ENCODE measurements at regions not wholly inside any gene's neighbourhood (a gene's known extent, or its start where the extent isn't known, plus 50 kb on each side); places are given as distances from the start of the nearest gene placed in this dataset.
A peak's percentile ranks its signal among the peaks of the same experiment; 100 is the strongest.

DNA sequence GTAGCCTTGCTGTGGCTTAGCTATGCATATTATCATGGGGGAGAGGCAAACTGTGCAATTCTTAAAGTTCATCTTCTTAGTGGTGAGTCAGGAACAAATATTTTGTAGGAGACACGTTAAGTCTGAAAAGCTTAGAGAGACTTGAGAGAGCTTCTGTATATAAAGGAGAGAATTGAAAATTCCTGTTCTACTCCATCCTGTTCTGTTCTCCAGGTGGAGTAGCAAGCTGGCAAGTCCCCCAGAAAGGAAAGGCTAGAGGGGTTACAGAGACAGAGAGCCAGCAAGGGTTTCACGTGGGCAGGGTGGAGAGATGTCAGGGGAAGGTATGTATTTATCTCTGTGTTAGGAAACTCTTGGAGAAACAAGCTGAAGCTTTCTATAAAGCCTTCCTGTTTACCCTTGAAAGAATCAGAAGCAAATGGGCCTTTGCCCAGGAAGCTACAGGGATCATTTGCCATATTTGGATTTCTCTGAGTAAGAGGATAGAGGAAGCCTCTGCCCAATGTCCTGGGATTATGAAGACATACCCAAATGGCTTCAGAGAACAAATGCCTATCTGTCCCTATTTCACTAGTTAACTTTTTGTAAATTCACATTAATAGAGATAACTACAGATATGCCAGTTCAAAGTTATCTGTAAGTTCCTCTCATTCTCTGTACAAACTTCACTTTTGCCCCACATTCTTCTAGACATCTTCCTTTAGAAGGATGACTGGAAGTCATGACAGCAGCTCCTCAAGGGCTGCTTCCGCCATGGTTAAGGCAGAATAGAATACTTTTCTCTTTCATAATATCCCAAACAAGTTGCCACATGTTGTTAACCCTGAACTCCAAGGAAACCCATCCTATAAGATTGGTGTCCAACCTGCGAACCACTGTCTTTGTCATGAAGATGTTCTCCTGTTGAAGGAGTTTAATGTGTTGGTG is 126.7 kb upstream of the NEDD9 start:
- no peak for DNase-seq (ENCODE audit: low spot score)

DNA sequence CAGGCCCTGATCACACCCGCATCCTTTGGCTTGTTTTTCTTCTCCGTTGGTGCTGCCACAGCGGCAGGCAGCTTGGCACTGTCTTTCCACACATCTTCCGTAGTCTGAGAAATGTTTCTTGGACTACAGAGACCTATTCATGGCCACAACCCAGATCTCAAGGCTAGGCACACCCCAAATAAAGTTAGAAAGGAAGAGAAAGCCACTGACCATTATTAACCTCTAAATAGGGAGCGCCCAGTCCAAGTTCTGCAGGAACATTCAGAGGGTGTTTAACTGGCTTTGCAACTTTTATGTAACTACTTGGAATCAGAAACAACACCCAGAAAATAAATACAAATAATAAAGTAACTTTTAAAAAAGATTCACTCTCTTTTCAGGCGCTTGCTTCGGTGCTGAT is 124.8 kb upstream of the NEDD9 start:
- peak; percentile 51 for DNase-seq (ENCODE audit: low spot score)

DNA sequence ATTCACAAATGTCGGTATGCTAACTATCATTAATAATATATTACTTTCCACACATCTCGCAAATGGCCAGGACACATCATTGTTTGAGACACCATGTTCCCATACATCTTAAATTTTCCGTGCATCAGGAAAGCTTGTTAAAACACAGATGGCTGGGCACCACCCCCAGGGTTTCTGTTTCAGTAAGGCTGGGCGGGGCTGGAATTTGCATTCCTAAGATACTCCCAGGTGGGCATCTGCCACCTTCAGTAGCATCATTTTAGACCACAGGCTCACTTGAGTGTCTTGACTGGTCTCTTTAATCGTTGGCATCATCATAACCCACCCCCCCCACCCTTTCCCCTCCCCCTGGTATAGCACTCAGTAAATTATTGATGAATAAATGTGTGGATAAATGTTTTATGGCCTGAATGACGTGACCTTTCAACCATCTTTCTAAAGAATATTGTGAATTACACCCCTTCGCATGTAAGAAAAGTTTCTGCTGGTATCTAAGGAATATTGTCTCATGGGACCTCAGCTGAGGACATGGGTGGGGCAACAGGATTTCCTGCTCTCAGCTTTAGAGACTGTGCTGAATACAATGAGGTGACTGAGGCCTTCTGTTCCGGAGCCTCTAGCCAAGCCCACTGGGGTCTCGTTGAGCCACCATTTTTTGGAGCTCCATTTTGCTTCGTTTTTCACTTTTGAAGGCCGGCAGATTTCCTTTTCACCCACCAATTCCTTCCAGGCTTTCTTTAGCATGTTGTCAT is 124.1 kb upstream of the NEDD9 start:
- no peak for DNase-seq (ENCODE audit: low spot score)

DNA sequence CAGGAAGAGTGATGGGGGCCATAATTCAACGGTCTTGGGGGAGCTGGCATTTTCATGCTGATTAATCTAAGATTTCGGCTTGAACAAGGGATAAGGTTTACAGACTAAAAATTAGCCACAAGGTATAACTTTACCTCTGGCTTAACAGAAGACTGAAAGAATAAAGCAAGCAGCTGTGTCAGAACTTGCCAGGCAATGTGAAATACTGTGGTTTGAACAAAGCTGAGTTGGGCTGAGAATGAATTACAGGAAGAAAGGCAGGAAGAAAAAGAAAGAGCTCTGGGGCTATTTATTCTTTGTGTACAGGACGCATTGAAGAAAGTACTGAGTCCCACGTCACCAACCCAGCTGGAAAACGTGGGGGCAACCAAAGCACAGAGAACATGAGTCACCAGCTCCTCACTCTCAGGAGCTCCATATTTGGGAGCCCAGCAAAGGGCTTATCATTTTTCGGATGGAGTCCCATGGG is 121.5 kb upstream of the NEDD9 start:
- no peak for DNase-seq (ENCODE audit: low spot score)

DNA sequence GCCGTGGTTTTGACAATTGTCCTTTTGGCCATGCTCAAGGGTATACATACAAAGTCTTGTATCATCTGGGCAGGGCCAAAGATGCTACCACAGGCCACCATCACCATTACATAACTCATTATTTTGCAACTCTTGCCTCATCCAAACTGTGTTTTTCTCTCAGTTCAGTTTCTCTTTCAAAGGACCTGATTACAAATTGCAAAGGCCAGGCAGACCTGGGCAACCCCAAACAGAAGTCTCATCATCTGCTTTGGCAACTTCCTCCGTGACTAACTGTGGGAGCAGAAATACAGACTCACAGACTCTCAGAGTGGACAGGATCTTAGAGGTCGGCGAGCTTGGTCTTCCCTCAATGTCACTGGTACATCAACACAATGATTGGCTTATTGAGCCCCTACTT is 117.8 kb upstream of the NEDD9 start:
- no peak for DNase-seq (ENCODE audit: low spot score)

DNA sequence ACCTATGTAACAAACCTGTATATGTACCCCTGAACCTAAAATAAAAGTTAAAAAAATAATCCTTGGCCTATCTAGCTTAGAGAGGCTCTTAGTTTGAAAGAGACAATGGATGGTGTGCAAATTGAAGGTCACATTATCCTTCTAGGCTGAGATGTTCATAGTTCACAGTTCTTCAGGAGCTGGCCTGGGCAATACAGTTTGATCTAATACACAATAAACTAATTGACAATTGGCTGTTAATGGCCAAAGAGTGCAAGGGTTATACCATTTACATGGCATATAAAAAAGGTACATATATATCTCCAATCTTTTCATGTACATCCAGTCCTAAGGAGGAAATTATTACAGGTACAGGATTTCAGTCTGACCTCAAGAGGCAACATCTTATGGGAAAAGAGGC is 117.4 kb upstream of the NEDD9 start:
- no peak for DNase-seq (ENCODE audit: low spot score)

DNA sequence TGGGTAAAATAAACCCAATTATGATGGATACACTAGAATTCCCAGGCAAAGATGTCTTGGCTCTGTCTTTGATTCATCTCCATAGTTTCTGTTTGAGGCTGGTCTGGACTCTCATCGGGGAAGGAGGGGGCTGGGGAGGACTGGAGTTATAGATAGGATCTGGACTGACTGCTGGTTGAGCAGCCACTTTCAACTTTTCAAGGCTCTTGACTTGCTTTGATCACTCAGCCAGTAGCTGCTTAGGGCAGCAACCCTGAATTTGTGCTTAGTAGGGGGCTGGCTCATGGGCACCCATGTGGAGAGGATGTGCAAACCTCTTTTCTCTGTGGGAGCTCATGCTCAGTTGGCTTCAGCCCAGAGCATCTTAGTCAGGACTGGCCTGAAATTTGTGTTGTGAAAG is 114.0 kb upstream of the NEDD9 start:
- DNase-seq (ENCODE audit: low spot score): no peak

DNA sequence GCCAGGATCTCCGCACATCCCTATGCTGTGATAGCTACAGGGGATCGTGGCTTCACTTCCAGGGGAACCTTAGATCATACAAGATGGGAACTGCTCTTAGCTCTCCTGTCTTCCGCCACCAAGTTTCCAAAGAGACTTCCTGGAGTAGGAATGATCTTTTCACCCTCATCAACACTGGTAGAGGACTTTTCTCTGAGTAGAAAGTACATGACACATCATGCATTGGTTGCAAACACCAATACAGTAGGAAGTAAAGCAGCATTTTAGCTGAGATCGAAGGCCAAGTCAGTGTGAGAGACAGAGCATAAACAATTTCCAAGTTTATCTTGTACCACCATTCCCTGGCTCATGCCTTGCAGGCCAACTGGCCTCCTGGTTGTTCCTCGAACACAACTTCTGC is 113.1 kb upstream of the NEDD9 start:
- no peak for DNase-seq (ENCODE audit: low spot score)

DNA sequence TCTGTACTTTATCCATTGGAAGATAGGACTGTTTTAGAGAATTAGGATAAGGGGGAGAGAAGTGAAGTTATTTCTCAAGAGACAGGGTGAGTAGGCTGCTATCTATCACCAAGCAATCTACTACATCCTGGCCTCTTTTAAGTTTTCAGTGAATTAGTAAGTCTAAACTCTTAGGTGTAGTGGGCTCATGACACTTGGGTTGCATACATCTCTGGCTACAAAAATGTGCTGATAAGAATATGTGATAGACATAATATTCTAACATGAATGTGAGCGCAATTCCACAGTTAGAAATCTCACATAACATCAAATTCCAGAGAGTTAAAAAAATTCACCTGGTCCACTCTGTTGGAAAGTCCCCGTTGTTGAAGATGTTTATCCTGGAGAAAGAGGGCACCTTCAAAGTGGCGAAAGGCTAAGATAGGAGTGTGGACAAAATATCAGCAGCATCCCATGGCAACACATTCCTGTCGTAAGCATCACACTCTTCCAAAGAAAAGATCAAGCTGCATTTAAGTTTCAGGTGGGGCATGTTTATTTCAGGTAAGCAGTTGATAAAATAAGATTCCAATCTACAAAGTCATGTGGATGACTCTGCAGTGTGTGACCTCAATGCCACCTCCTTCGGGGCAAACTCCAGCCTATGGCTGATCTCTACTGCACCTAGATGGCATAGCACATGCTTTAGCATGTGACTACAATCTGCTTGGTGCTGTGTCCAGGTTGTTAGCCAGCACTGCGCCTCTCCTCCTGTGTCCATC is 111.7 kb upstream of the NEDD9 start:
- DNase-seq (ENCODE audit: low spot score): no peak

DNA sequence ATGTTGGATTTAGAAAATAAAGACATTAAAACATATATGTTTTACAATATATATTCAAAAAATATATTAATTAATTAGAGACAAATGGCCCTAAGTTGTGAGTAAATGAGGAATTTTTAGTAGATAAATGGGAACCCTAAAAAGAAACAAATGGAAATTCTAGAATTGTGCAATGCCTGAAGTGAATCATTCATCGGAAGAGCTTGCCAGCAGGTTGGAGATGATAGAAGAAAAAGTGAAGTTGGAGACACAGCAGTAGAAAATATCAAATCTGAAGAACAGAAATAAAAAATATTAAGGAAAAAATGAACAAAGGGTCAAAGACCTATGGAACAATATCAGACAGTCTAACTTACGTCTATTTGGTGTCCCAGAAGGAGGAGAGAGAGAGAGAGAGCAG is 109.4 kb upstream of the NEDD9 start:
- DNase-seq (ENCODE audit: low spot score): no peak

DNA sequence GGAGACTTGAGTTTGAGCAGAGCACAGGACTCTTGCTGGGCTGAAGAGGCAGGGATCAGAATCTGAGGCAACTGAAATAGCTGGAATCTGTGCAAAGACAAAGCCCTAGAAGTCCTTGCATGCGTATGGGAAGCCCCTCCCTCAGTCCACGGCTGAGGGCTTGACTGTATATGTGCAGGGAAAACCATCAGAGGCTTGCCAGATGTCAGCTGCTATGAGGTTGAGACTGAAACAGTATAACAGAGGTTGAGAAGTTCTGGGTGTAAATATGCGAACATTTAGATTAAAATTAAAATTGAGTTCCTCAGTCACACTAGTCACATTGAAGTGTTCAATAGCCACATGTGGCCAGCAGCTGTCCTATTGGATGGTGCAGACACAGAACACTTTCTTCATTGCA is 108.8 kb upstream of the NEDD9 start:
- DNase-seq (ENCODE audit: low spot score): no peak

DNA sequence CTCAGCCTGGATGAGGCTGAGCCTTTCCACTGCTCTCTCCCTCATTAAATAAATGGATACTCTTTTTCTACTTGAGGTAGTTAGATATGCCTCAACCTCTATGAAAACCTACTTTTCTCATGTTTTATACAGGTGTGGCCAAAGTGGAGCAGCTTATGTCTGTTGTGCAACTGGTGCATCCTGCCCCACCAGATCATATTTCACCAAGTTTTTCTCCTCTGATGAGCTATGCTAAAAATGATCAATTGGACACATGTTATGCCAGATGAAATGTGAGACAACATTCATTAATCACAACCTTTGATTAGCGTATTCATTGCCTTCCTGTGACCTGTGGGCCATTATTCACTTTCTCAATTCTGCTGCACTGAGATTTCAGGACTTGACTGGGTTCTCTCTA is 106.9 kb upstream of the NEDD9 start:
- DNase-seq (ENCODE audit: low spot score): no peak

DNA sequence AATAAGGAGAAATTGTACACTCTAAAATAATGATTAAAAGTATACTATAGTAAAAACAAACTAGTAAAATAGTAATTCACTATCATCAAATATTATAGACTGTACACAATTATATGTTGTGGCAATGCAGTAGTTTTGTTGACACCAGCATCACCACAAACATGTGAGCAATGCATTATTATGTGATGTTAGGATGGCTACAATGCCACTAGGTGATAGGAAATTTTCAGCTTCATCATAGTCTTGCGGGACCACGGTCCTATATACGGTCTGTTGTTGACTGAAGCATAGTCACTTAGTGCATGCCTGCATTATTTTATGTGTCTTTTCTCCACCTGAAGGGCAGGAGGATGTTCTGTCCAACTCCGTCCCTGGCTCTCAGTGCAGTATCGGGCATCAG is 104.8 kb upstream of the NEDD9 start:
- DNase-seq (ENCODE audit: low spot score): no peak

DNA sequence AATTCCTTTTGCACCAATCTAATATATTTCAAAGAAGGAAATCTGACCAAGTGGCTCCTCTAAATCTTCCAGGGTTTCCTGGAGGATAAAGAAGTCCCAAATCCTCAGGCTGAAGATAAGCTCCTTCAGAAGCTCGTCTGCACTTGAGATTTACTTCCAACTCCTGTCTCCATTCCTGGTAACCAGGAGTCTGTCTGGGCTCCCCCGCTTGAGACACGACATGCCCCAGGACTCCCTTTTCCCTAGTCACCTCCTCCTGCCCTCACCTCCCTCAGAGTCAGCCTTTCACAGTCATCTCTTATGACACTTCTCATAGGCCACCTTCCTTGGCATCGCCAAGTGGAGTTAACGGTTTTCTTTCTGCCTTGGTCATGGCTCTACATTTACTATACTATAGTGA is 103.4 kb upstream of the NEDD9 start:
- no peak for DNase-seq (ENCODE audit: low spot score)

DNA sequence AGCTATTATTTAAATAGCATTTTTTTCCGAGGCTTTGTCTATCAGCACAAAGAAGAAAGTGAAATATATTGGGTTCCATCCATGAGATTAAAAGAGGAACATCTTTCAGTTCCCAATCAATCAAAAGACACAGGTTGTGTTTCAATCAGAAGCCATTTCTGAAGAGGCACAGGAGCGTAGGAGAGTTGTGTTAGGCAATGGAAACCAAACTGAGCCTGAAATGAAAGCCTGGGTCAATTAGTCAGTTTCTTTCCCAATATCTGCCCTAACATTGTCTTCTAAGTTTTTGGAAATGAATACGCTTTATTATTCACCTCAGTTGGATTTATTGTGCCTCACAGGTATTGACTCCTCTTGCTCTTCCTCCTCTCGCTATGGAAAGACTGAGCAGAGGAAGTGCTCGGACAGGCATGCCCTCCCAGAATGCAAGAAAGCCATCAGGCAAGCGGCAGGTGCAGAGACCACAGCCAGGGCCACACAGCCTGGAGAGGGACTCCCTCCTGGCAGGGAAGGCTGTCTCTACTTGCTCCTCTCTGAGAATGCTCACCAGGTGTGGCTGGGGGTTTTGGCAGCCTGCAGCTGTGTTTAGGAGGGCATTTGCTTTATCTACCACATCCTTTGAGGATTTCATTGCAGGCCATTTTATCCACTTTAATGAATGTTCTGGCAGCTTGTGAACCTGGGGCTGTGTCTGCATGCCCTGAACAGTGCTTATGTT is 100.8 kb upstream of the NEDD9 start:
- no peak for DNase-seq (ENCODE audit: low spot score)

DNA sequence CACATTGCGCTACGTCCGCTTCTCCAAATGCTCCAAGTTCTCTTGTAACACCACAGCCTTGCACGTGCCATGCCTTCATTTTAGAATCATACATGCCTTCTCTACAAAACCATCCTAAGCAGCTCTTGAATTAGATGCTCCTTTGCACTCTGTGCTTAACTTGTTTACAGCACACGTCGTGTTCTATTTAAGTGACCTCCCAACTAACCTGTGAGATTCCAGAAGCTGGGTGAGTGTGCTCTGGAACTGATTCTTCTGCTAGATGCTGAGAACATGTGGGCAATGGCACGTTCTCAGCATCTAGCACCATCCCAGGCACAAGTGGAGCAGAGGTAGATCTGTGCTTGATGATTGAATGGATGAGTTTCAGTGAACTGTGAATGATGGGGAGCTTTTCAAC is 100.0 kb upstream of the NEDD9 start:
- DNase-seq (ENCODE audit: low spot score): no peak

DNA sequence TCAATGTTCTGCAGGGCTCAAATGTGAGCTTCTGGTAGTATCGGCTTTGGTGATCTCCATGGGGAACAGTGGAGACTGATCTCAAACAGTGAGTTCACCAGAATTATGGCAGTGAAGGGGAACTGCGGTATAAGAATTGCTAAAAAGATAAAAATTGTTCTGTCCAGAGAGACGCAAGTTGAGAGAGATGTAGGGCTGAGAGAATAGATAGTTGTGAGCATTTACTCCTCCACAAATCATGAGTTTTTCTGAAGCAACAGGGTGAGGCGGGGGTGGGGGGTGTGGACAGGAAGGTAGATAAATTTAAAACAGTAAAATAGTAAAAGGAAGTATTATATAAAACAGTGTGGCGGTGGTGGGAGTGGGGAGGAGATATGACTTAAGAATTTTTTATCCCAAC is 98.6 kb upstream of the NEDD9 start:
- no peak for DNase-seq (ENCODE audit: low spot score)

DNA sequence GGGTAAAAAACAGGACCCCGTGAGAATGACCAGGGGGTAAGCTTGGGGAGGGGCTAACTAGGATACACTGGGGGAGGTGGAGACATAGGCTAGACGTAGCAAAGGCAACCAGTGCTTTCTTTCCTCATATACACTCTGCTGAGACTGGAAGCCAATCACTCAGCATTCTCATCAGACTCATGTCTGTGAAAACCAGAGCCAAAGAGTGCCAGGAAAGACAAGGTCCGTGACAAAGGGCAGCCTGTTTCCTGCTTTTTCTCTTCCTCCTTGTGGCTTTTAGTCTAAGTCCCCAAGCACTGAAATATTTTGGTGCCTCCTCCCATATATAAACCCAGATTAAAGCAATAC is 97.9 kb upstream of the NEDD9 start:
- no peak for DNase-seq (ENCODE audit: low spot score)

DNA sequence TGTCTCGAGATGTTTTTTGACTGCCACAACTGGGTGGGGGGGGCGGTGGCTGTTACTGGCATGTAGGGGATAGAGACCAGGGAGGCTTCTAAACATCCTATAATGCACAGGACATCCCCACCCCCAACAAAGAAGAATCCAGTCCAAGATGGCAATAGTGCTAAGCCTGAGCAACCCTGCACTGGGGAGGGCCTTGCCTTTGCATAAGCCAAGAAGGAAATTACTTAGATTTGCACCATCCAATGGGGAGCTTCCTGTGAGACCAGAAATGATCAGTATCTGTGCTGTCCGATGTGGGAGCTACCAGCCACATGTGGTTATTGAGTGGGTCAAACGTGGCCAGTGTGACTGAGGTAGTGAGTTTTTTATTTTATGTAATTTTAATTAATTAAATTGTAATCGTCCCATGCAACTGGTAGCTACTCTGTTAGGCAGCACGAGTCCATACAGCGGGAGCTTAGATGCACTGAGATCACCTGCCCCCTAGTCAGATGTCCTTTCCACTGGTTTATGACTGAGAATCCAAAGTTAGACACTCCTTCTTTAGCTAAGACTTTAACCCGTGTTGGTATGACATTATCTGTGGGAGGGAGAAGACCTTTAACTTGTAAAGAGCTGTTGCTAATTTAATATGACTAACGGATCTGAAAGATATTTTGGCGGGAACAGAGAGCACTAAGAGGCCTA is 97.4 kb upstream of the NEDD9 start:
- DNase-seq (ENCODE audit: low spot score): no peak

DNA sequence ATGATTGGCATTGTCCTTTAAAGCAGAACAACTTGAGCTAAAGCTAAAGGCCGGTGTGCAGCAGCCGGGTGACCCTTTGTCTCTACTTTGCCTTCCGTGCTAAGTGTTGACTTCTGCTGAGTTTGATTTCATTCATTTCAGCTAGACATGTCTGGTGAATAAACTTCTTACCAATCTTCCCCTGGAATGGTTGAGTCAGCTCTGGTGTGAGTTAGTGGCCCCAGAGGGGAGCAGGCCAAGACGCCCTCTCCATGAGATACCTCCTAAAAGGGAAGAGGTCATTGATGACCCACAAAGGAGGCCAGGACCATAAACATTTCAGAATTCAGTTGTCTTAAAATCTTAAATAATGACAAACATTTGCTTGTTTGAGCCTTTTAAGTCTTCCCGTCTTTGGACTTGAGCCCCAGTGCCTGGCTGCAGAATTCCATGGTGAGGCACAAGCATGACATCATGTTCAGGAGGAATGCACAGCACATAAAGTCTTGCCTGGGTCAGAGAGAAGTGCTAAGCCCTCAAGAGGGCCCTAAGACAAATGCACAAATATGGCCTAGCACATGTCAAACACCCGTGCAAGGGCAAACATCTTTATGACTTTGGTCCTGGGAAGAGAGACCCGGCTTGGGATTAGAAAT is 96.3 kb upstream of the NEDD9 start:
- DNase-seq (ENCODE audit: low spot score): no peak

DNA sequence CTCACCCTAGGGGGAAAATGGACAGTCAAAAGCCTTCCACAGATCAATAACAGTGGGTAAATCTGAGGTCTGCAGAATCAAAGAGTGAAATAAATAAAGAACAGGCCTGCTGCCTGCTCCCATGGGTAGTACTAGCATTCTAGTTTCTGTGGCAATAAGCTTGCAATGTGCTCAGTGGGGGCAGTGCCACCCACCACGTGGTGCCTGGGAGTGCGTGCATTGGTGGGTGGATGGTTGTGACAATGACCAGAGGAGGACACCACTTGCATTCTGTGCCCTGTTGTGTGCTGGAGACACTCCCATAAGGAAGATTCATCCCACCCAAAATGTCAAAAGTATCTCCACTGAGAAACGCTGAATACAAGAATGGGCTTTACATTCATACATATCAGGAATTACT is 95.5 kb upstream of the NEDD9 start:
- no peak for DNase-seq (ENCODE audit: low spot score)

Measured in ureter (tissue), 1 donor.